WTC11 (cell line): ENCODE measurements at regions not wholly inside any gene's neighbourhood (a gene's known extent, or its start where the extent isn't known, plus 50 kb on each side); places are given as distances from the start of the nearest gene placed in this dataset.

ENCODE experiments used
- ATAC-seq: fragments of 200-7000 bp; cut with Tn5 transposase; 2 replicates; pipeline ENCODE4 v1.10.0; 2021; ENCODE audit warnings: mild to moderate bottlenecking, moderate library complexity
- CTCF ChIA-PET: fragments of 300-600 bp; sonication (Branson Sonifier 250); formaldehyde crosslinking; loops from one replicate; lab custom pipeline; 2021; ENCODE audit warnings: antibody characterized with exemption; lab: Charles Lee
- POLR2A ChIA-PET: fragments of 350-600 bp; sonication (Branson Sonifier 250); formaldehyde crosslinking; loops from one replicate; lab custom pipeline; 2021; ENCODE audit warnings: antibody characterized with exemption; lab: Charles Lee
- DNase-seq: peaks from one replicate; pipeline ENCODE4 v3.0.0; 2021; ENCODE audit warnings: low spot score
- H3K27ac Mint-ChIP-seq: 2 replicates; pipeline ENCODE4 v1.8.0; 2021; ENCODE audit warnings: mixed read lengths
- H3K27me3 Mint-ChIP-seq: 2 replicates; pipeline ENCODE4 v1.8.0; 2021; ENCODE audit warnings: low read depth, mild to moderate bottlenecking, moderate library complexity, mixed read lengths
- H3K36me3 Mint-ChIP-seq: 2 replicates; pipeline ENCODE4 v1.8.0; 2021; ENCODE audit warnings: mixed read lengths
- H3K4me1 Mint-ChIP-seq: 2 replicates; pipeline ENCODE4 v1.8.0; 2022; ENCODE audit warnings: mixed read lengths
- H3K4me3 Mint-ChIP-seq: 2 replicates; pipeline ENCODE4 v1.8.0; 2021; ENCODE audit warnings: mild to moderate bottlenecking, moderate library complexity, mixed read lengths
- H3K9me3 Mint-ChIP-seq: 2 replicates; pipeline ENCODE4 v1.8.0; 2021; ENCODE audit warnings: mixed read lengths
- CBFB ChIP-seq: sonication (generic); formaldehyde crosslinking; IDR thresholded peaks from 2 replicates; pipeline ENCODE4 v1.8.1; 2022; ENCODE audit warnings: mild to moderate bottlenecking, low read depth, missing genetic modification reagents
- GRHL2 ChIP-seq: fragments of 250-450 bp; sonication (Bioruptor Pico); IDR thresholded peaks from 2 replicates; pipeline ENCODE4 v1.8.0; 2022; ENCODE audit warnings: mild to moderate bottlenecking, moderate library complexity; ENCODE audit not compliant: insufficient replicate concordance, severe bottlenecking
- HMGXB4 ChIP-seq: sonication (generic); formaldehyde crosslinking; IDR thresholded peaks from 2 replicates; pipeline ENCODE4 v1.8.1; 2023; ENCODE audit warnings: mild to moderate bottlenecking, moderate library complexity, missing genetic modification reagents
- MAX ChIP-seq: sonication (generic); formaldehyde crosslinking; IDR thresholded peaks from 2 replicates; pipeline ENCODE4 v1.8.0; 2022; ENCODE audit warnings: mild to moderate bottlenecking, missing genetic modification reagents
- MYBL2 ChIP-seq: sonication (generic); formaldehyde crosslinking; IDR thresholded peaks from 2 replicates; pipeline ENCODE4 v1.8.1; 2023; ENCODE audit warnings: mild to moderate bottlenecking, moderate library complexity, missing genetic modification reagents
- PRDM15 ChIP-seq: sonication (generic); formaldehyde crosslinking; IDR thresholded peaks from 2 replicates; pipeline ENCODE4 v1.8.0; 2022; ENCODE audit warnings: missing genetic modification reagents
- PREB ChIP-seq: sonication (generic); formaldehyde crosslinking; IDR thresholded peaks from 2 replicates; pipeline ENCODE4 v1.8.1; 2022; ENCODE audit warnings: mild to moderate bottlenecking, missing genetic modification reagents, moderate library complexity, borderline replicate concordance
- RELA ChIP-seq: sonication (generic); formaldehyde crosslinking; IDR thresholded peaks from 2 replicates; pipeline ENCODE4 v1.8.1; 2022; ENCODE audit warnings: missing genetic modification reagents, mild to moderate bottlenecking, borderline replicate concordance
- ZBTB43 ChIP-seq: sonication (generic); formaldehyde crosslinking; IDR thresholded peaks from 2 replicates; pipeline ENCODE4 v1.8.1; 2023; ENCODE audit warnings: mild to moderate bottlenecking, missing genetic modification reagents
- ZMAT4 ChIP-seq: fragments of 250-450 bp; sonication (Bioruptor Pico); IDR thresholded peaks from 2 replicates; pipeline ENCODE4 v1.9.0; 2021; ENCODE audit warnings: mild to moderate bottlenecking
- ZNF138 ChIP-seq: sonication (generic); formaldehyde crosslinking; conservative IDR thresholded peaks from 2 replicates; pipeline ENCODE4 v1.8.1; 2022; ENCODE audit warnings: mild to moderate bottlenecking, moderate library complexity, missing genetic modification reagents
- ZNF263 ChIP-seq: sonication (generic); formaldehyde crosslinking; IDR thresholded peaks from 2 replicates; pipeline ENCODE4 v1.8.1; 2022; ENCODE audit warnings: low read depth, mild to moderate bottlenecking, moderate library complexity, missing genetic modification reagents
- ZNF281 ChIP-seq: sonication (generic); formaldehyde crosslinking; IDR thresholded peaks from 2 replicates; pipeline ENCODE4 v1.8.0; 2023; ENCODE audit warnings: mild to moderate bottlenecking, missing genetic modification reagents
- ZNF425 ChIP-seq: fragments of 250-450 bp; sonication (Bioruptor Pico); conservative IDR thresholded peaks from 2 replicates; pipeline ENCODE4 v1.9.0; 2021; ENCODE audit warnings: mild to moderate bottlenecking

- no peak for ATAC-seq
- Mint-ChIP-seq H3K27ac (no peak overlapping the region), H3K36me3 (no peaks in the 10 kb centered on the region), H3K4me1 (peaks cover 35% of the 10 kb centered on the region)
- POLR2A ChIA-PET: no interaction called here
- TF ChIP-seq MAX (no peak), MYBL2 (no peak), ZBTB43 (CRISPR knock-in tag) (no peak), CBFB (CRISPR knock-in tag) (no peak), ZNF425 (CRISPR knock-in tag) (no peak), ZNF263 (no peak), GRHL2 (CRISPR knock-in tag) (no peak), RELA (CRISPR knock-in tag) (no peak), PREB (CRISPR knock-in tag) (no peak), ZNF138 (CRISPR knock-in tag) (no peak), ZNF281 (no peak), ZMAT4 (no peak), PRDM15 (no peak), HMGXB4 (CRISPR knock-in tag) (no peak)
- TF ChIP-seq, all 79 proteins: peak for 0
- H3K27me3 Mint-ChIP-seq: peaks cover 2% of the 10 kb centered on the region
- H3K4me3 Mint-ChIP-seq: no peak overlapping the region
- DNase-seq: no peak
- H3K9me3 Mint-ChIP-seq: peaks cover 11% of the 10 kb centered on the region
- CTCF ChIA-PET: interaction anchor here (1.3 kb wide), 1 partner anchor 29 kb away, joined by 3 read pairs; no protein-coding TSS in a partner anchor
Observed at GRCh38 chr22:27327981-27328721, 473.4 kb downstream of the MN1 start.
